ENCODE measurements at regions not wholly inside any gene's neighbourhood (a gene's known extent, or its start where the extent isn't known, plus 50 kb on each side); places are given as distances from the start of the nearest gene placed in this dataset.

GRCh38 chr13:64510747-64511146 lies 2719.4 kb downstream of the PCDH9 start:
- no peak for TF ChIP-seq CTCF (IDR thresholded peaks at IDR 0.05)
- no peak for TF ChIP-seq POLR2A (IDR thresholded peaks at IDR 0.05)
